ENCODE measurements at regions not wholly inside any gene's neighbourhood (a gene's known extent, or its start where the extent isn't known, plus 50 kb on each side); places are given as distances from the start of the nearest gene placed in this dataset.

DNA sequence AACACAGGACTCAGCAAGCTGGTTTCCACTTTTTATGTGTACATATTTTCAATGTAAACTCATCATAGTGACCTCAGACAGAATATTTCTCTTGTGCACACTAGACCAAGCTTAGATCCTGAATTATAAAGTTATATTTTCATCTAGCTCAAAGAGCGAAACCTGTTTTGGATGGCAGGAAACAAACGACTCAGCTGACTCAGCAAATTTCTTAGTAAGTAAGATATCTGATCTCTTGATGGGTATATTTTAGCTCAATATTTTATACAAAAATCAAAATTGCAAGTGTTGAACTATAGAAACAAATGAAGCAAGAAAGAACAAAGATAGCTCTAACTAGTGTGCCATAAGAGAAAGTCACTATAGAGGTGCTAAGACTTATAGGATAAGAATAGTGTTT is 1114.5 kb downstream of the STPG2 start:
- TF ChIP-seq, protein P1, sequence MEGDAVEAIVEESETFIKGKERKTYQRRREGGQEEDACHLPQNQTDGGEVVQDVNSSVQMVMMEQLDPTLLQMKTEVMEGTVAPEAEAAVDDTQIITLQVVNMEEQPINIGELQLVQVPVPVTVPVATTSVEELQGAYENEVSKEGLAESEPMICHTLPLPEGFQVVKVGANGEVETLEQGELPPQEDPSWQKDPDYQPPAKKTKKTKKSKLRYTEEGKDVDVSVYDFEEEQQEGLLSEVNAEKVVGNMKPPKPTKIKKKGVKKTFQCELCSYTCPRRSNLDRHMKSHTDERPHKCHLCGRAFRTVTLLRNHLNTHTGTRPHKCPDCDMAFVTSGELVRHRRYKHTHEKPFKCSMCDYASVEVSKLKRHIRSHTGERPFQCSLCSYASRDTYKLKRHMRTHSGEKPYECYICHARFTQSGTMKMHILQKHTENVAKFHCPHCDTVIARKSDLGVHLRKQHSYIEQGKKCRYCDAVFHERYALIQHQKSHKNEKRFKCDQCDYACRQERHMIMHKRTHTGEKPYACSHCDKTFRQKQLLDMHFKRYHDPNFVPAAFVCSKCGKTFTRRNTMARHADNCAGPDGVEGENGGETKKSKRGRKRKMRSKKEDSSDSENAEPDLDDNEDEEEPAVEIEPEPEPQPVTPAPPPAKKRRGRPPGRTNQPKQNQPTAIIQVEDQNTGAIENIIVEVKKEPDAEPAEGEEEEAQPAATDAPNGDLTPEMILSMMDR (conservative IDR thresholded peaks at IDR 0.05; ENCODE audit: low read depth, low read length): no peak
- no peak for TF ChIP-seq EZH2 (IDR thresholded peaks at IDR 0.05; ENCODE audit: borderline replicate concordance, low read depth, low read length, poor library complexity, severe bottlenecking)

Measured in A673 (cell line).